HL-60/S4 (cell line): ENCODE measurements at regions not wholly inside any gene's neighbourhood (a gene's known extent, or its start where the extent isn't known, plus 50 kb on each side); places are given as distances from the start of the nearest gene placed in this dataset.

ENCODE experiments used
- in situ Hi-C: fragments of 300-500 bp; cut with MboI; formaldehyde crosslinking; loops from 2 replicates; pipeline ENCODE4 v1.14.3; 2022; ENCODE audit warnings: low sequenced_read_pairs

DNA sequence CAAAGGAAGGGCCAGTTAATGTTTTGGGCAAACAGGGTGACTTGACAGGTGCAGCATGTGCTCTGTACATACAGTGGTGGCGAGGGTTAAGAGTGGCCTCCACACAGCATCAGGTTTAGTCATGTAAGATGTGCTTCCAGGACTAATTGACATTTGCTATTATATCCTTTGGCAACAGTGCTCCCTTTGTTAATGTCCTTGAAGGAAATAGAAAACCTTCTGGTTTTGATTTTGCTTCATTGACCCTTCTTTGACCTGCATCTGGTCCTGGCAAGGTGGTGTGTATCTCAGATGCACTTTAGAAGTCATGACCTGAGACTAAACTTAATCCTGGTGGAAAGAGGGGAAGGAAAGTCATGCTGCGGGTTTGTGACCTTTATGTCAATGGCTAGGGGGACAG is 440.0 kb downstream of the ENC1 start:
- in situ Hi-C loops: no loop called here

- in situ Hi-C loops: no loop called here
These were observed 440.9 kb downstream of the ENC1 start for GRCh38 chr5:74199436-74200210.

GRCh38 chr5:74199005-74199404 is 441.5 kb downstream of the ENC1 start:
- in situ Hi-C loops: no loop called here

DNA sequence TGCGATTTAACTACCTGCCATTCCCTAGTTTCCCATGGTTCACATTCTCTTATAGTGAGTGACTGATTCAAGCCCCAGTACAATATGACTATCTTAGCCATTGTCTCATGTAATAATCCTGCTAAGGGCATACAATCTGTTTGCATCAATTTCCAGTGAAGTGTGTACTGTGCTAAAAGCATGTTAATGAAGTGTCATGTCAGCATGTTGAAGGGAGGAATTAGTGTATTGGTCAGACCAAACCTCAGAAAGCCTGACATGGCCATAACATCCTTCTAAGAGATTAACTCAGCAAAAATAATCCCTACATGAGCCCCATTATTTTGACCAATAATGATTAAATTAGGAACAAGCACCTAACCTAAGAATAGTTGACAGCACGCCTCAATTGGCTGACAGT is 442.4 kb downstream of the ENC1 start:
- in situ Hi-C loops: no loop called here

DNA sequence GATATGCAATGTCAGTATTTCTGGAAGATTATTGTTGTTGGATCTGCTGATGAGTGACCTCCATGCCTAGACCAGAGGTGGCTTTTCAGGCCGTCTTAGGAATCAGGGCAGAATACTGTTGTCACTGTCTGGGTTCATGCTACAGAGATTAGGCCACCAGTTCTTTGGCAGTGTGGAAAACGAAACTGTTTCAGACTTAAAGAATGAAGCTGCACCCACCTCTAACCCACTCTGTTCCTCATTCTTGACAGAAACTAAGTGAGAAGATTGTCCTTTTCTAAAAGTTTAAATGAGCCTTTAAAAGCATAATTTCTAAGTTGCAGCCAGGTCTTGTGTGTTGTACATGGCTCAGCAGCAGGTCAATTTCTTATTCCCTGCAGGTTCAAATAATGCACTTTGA is 444.3 kb downstream of the ENC1 start:
- in situ Hi-C loops: no loop called here

GRCh38 chr5:74194196-74194595 is 446.3 kb downstream of the ENC1 start:
- in situ Hi-C loops: no loop called here

DNA sequence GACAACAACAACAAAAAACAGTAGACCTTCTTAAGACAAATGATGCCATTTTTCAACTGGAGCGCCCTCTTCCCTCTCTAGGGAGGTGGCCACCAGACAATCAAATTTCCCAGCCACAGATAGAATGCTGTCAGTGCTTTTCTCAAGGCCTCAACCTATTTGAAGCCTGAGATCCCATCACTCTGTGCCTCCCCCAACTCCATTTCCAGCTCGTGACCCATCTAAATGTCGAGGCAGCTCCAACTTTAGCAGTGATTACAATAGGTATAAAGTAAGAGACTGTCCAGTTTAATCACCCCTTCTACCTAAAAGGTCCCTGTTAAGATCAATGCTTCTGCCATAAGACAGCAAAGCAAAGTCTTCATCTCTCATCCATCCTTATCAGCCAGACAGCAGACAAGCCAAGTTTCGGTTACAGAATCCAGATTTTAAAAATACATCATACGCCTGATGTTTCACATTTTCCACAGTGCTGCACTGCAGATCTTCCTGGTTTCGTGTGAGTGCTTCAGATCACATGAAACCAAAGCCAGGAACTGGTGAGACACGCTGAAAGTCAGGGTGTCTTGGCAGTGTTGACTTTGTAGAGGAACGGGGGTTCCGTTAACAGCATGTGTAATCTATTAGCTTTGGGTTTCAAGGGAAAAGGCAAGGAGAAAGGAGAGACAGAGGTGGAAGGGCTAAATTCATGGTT is 447.8 kb downstream of the ENC1 start:
- in situ Hi-C loops: no loop called here

- in situ Hi-C loops: no loop called here
These were observed 452.0 kb downstream of the ENC1 start for GRCh38 chr5:74188351-74189105.

DNA sequence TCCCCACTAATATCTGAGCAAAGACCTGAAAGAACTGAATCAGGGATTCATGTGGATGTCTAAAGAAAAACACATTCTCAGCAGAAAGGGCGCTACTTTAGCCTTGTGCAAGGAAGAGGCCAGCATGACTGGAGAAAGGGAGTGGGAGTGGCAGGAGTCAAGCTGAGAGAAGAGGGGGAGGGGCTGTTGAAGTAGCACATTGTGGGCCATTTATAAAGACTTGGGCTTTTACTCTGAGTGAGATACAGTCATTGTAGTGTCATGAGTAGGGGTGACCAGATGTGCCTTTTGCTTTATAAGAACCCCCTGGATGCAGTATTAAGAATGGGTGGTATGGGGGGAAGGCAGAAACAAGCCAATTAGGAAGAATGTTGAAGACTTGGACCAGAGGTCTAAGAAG is 452.8 kb downstream of the ENC1 start:
- in situ Hi-C loops: no loop called here

- in situ Hi-C loops: no loop called here
These were observed 453.9 kb downstream of the ENC1 start for GRCh38 chr5:74186356-74187315.

DNA sequence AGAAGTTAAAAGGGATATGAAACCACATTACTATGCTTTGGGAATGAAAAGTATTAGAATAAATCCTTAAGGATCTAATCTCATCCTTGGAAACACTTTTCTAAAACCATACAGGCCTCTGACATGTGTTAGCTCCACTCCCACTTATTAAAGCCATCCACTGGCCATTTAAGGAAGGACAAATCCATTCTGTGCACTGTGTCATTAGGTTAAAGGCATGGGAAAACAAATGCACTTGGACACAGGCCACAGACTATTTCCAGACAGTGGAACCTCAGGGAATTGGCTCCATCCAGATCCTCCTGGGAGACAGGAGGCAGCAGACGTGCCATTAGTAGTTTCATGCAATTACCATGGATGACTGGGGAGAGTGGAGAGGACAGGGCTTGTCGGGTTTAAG is 454.9 kb downstream of the ENC1 start:
- in situ Hi-C loops: no loop called here

DNA sequence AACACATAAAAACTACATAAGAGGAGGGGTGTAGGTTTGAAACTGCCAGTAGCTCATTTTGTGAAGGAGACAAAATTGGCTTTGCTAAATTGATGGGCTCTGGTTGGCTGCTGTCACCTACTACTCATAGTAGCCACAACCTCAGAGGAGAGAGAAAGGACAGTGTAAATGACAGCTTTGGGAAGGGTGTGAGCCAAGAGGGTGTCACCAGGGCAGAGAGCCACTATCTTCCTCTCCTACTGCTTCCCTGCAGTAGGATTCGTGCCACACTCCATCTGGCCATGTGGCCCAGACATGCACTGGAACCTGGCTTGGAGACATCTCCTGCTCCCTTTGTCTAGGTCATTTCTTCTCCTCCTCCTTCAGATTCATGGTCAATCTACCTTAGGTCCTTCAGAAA is 455.9 kb downstream of the ENC1 start:
- in situ Hi-C loops: no loop called here

GRCh38 chr5:74183041-74183440 is 457.5 kb downstream of the ENC1 start:
- in situ Hi-C loops: no loop called here

- in situ Hi-C loops: no loop called here
These were observed 457.9 kb downstream of the ENC1 start for GRCh38 chr5:74182603-74183002.

DNA sequence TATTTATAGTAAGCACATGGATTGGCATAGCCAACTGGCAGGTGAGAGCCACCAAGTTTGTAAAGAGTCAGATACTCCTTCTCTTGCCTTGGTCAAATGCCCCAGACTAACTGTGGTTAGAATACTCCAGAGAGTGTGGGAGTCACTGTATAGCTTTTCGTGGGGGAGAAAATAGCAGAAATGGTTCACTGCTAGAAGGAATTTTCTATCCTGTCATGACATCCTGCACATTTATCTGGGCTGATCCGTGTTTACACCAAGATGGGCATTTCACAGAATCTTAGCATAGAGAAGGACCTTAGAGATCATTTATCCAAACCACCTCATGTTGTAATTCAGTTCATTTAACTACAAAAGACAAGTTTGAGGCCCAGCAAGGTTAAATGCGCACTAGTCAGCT is 460.8 kb downstream of the ENC1 start:
- in situ Hi-C loops: no loop called here

DNA sequence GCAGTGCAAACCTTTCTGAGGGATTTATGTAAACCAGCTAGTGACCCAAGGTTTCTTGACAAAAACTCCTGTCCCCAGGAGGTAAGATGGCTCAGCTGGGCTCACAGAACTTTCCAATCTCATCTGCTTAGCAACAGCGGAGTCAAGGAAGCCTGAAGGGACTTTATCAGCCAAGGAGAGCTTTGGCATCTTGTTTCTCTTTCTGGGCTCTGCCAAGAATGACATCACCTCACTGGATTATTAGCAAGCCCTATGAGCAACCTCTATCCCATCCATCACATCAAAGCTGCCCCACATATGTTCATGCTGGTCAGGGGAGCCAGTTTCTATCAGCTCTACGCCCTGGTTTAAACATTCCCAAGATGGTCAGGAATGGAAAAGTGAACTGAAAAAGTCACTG is 461.3 kb downstream of the ENC1 start:
- in situ Hi-C loops: no loop called here

- in situ Hi-C loops: no loop called here
These were observed 462.6 kb downstream of the ENC1 start for GRCh38 chr5:74177961-74178360.

GRCh38 chr5:74174366-74174765 is 466.2 kb downstream of the ENC1 start:
- in situ Hi-C loops: no loop called here

DNA sequence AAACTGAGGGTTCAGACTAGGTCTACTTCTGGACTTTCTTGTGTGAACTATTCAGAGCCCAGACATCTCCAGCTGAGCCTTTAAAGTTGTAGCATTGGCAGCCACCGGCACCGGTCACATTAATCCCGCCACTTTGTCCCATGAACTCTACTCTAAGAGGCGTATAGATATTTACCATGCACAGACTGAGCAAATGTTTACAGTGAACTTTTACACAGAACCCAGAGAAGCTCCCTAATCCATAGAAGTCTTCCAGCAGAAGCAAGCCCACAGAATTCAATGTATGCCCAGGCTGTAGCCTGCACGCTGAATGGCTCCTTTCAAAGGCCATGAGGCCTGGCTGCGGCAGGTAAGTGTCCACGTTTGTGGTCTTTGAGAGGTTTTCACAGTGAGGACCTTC is 466.9 kb downstream of the ENC1 start:
- in situ Hi-C loops: no loop called here

- in situ Hi-C loops: no loop called here
These were observed 467.3 kb downstream of the ENC1 start for GRCh38 chr5:74173241-74173640.

DNA sequence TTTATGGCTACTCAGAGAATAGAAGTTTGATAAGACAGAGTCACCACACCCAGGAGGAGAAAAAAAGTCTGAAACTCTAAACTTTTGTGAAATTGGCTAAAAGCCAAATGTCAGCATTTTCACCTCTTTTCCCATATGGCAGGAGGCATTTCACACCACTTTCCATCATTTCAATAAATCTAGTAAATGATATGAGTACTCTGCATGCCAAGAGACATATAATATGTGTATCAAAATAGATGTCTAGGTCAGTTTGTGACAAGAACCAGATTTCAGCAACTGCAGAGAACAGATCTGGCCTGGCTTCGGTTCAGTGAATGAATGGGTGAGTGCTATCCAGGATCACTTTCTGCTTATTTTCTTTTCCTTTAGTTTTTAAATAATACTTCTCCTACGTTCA is 470.8 kb downstream of the ENC1 start:
- in situ Hi-C loops: no loop called here
